GM23248 (cell line): ENCODE measurements at regions not wholly inside any gene's neighbourhood (a gene's known extent, or its start where the extent isn't known, plus 50 kb on each side); places are given as distances from the start of the nearest gene placed in this dataset.

Source experiments
- DNase-seq: peaks from one replicate; pipeline ENCODE4 v3.0.0-alpha.2; 2015
- H2AFZ ChIP-seq: fragments of 200-600 bp; sonication (generic); 2 replicates; pipeline ENCODE4 v1.6.1; 2016; ENCODE audit warnings: antibody characterized with exemption
- H3F3A ChIP-seq: fragments of 200-600 bp; sonication (generic); 2 replicates; pipeline ENCODE4 v1.6.1; 2016; ENCODE audit warnings: mild to moderate bottlenecking, antibody characterized with exemption, mixed run types; ENCODE audit not compliant: insufficient read depth
- H3K27ac ChIP-seq: fragments of 200-600 bp; sonication (generic); 2 replicates; pipeline ENCODE4 v1.5.1; 2016; ENCODE audit warnings: mild to moderate bottlenecking
- H3K27me3 ChIP-seq: fragments of 200-600 bp; sonication (generic); replicated peaks from 2 replicates; pipeline ENCODE4 v1.6.1; 2016; ENCODE audit warnings: mild to moderate bottlenecking; ENCODE audit not compliant: insufficient read depth
- H3K36me3 ChIP-seq: fragments of 200-600 bp; sonication (generic); 2 replicates; pipeline ENCODE4 v1.6.1; 2016; ENCODE audit warnings: low read depth, mild to moderate bottlenecking
- H3K4me1 ChIP-seq: fragments of 200-600 bp; sonication (generic); 2 replicates; pipeline ENCODE4 v1.6.1; 2016; ENCODE audit warnings: mild to moderate bottlenecking; ENCODE audit not compliant: insufficient read depth
- H3K4me2 ChIP-seq: fragments of 200-600 bp; sonication (generic); one replicate; pipeline ENCODE4 v1.6.1; 2016; ENCODE audit warnings: mild to moderate bottlenecking; ENCODE audit not compliant: unreplicated experiment
- H3K4me3 ChIP-seq: fragments of 200-600 bp; sonication (generic); 2 replicates; pipeline ENCODE4 v1.5.1; 2016; ENCODE audit warnings: mild to moderate bottlenecking
- H3K79me2 ChIP-seq: fragments of 200-600 bp; sonication (generic); 2 replicates; pipeline ENCODE4 v1.6.1; 2016; ENCODE audit warnings: mild to moderate bottlenecking; ENCODE audit not compliant: insufficient read depth
- H3K9ac ChIP-seq: fragments of 200-600 bp; sonication (generic); 2 replicates; pipeline ENCODE4 v1.6.1; 2016; ENCODE audit warnings: mild to moderate bottlenecking
- H3K9me2 ChIP-seq: fragments of 200-600 bp; sonication (generic); 2 replicates; pipeline ENCODE4 v1.6.1; 2016; ENCODE audit warnings: mixed run types, mild to moderate bottlenecking, moderate library complexity; ENCODE audit not compliant: insufficient read depth
- H3K9me3 ChIP-seq: fragments of 200-600 bp; sonication (generic); one replicate; pipeline ENCODE4 v1.6.1; 2017; ENCODE audit warnings: low read depth
- H4K20me1 ChIP-seq: fragments of 200-600 bp; sonication (generic); 2 replicates; pipeline ENCODE4 v1.6.0; 2016; ENCODE audit not compliant: insufficient read depth
- EZH2 ChIP-seq: fragments of 200-600 bp; sonication (generic); IDR thresholded peaks from 2 replicates; pipeline ENCODE4 v1.6.1; 2018; ENCODE audit warnings: antibody characterized with exemption, mild to moderate bottlenecking; ENCODE audit not compliant: insufficient read depth, poor library complexity, severe bottlenecking
- EZH2phosphoT487 ChIP-seq: fragments of 200-600 bp; sonication (generic); IDR thresholded peaks from 2 replicates; pipeline ENCODE4 v1.6.1; 2018; ENCODE audit warnings: antibody characterized with exemption, moderate library complexity, mild to moderate bottlenecking, low read depth; ENCODE audit not compliant: insufficient read depth
- WGBS, 2 experiments: methylation state at CpG; one replicate each; pipeline ENCODE4 v1.1.6; 2015 to 2017; ENCODE audit warnings: low lambda C conversion rate in 2 of 2, low coverage in 1 of 2; ENCODE audit errors: missing lambda C conversion rate in 2 of 2; 5-methylcytosine and 5-hydroxymethylcytosine counted together
- in situ Hi-C: fragments of 300-500 bp; cut with MboI; formaldehyde crosslinking; loops from 2 replicates; pipeline ENCODE4 v1.15.0; 2020

GRCh38 chr7:9945131-9945530 lies 1028.5 kb upstream of the PHF14 start:
- Histone ChIP-seq H3K4me1 (no peaks in the 10 kb centered on the region), H3K4me2 (no peak overlapping the region), H4K20me1 (no peaks in the 10 kb centered on the region), H3F3A (no peaks in the 10 kb centered on the region), H3K4me3 (no peak overlapping the region), H2AFZ (no peak overlapping the region), H3K9me2 (no peaks in the 10 kb centered on the region), H3K9me3 (no peaks in the 10 kb centered on the region), H3K9ac (no peak overlapping the region), H3K79me2 (no peaks in the 10 kb centered on the region), H3K36me3 (no peaks in the 10 kb centered on the region), H3K27ac (no peak overlapping the region), H3K27me3 (no peaks in the 10 kb centered on the region)
- in situ Hi-C loops: no loop called here
- no peak for DNase-seq
- TF ChIP-seq EZH2 (no peak), EZH2phosphoT487 (no peak)

DNA sequence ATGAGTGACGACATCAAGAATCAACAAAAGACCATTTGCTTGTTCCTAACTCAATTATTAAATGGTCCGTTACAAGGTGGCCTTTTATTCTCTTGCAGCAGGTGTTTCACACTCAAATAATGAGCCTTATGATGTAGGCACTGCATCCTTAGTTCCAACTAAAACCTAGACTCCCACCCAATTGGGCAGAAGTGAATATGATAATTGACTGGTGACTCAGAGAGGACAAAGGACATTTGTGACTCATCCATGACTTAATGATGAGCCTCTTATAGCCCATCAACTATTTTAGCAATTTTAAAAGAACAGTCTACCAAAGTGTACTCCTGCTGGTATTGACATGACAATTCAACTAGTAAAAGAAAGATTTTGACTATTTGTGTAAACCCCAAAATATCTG lies 1027.8 kb upstream of the PHF14 start:
- H3K9ac ChIP-seq: no peak overlapping the region
- no peaks in the 10 kb centered on the region for H3F3A ChIP-seq
- no peak overlapping the region for H3K4me2 ChIP-seq
- H3K27me3 ChIP-seq: no peaks in the 10 kb centered on the region
- no peak overlapping the region for H2AFZ ChIP-seq
- no peaks in the 10 kb centered on the region for H3K36me3 ChIP-seq
- no peaks in the 10 kb centered on the region for H3K9me2 ChIP-seq
- no peaks in the 10 kb centered on the region for H4K20me1 ChIP-seq
- TF ChIP-seq EZH2 (no peak), EZH2phosphoT487 (no peak)
- H3K4me1 ChIP-seq: no peaks in the 10 kb centered on the region
- H3K79me2 ChIP-seq: no peaks in the 10 kb centered on the region
- DNase-seq: no peak
- no peaks in the 10 kb centered on the region for H3K9me3 ChIP-seq
- no peak overlapping the region for H3K4me3 ChIP-seq
- in situ Hi-C loops: no loop called here
- H3K27ac ChIP-seq: no peak overlapping the region
- 7 to 12% methylated on average over 2 of the region's 2 CpGs for WGBS, 2 experiments

DNA sequence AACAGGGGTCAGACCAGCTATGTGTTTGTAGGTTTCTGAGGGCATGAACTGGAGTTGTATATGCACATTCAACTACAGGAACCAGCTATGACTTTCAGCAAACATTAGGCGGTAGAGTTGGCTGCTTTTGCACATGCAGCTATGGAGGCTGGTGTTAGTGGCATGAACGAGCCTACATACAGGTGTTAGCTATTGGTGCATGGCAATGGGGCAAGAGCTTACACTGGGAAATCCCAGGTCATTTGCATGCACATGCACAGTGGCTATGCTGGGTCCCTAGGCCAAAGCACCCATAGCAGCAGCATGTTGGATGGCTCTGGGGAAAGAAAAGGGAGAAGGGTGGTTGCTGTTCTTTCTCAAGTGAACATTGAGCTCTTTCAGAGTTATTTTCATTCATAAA lies 1018.5 kb upstream of the PHF14 start:
- Histone ChIP-seq H3K9me3 (no peaks in the 10 kb centered on the region), H3K27me3 (no peaks in the 10 kb centered on the region), H3K9ac (no peak overlapping the region), H3K79me2 (no peaks in the 10 kb centered on the region), H3K4me3 (no peak overlapping the region), H3K36me3 (no peaks in the 10 kb centered on the region), H3K4me2 (no peak overlapping the region), H3K4me1 (no peaks in the 10 kb centered on the region), H3F3A (no peaks in the 10 kb centered on the region), H4K20me1 (no peaks in the 10 kb centered on the region), H3K27ac (no peak overlapping the region), H2AFZ (no peak overlapping the region), H3K9me2 (no peaks in the 10 kb centered on the region)
- WGBS, 2 experiments: 12 to 22% methylated on average over 2 of the region's 2 CpGs
- DNase-seq: no peak
- in situ Hi-C loops: no loop called here
- TF ChIP-seq EZH2phosphoT487: no peak
- no peak for TF ChIP-seq EZH2

DNA sequence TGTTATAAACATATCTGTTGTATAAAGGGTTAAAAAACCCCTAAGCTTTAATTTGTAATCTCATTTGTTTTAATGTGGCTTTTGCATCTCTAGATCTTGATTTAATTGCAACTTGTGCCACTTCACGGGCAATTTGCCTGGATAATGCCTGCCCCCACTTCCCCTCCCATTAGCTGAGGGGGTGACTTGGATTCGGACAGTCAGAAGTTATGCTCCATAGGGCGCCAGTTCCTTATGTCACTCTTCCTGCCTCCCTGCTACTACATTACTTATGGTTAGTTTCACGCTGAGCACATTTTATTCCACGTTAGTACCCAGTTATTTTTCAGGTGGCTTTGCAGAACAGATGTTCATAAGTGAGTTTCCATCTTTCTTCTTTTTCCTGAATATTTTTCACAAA lies 1015.2 kb upstream of the PHF14 start:
- Histone ChIP-seq H3K4me3 (no peak overlapping the region), H3K36me3 (no peaks in the 10 kb centered on the region), H3K9me2 (no peaks in the 10 kb centered on the region), H3K27ac (no peak overlapping the region), H4K20me1 (no peaks in the 10 kb centered on the region), H3K27me3 (no peaks in the 10 kb centered on the region), H2AFZ (no peak overlapping the region), H3K79me2 (no peaks in the 10 kb centered on the region), H3K4me2 (no peak overlapping the region), H3K9me3 (no peaks in the 10 kb centered on the region), H3K4me1 (no peaks in the 10 kb centered on the region), H3K9ac (no peak overlapping the region), H3F3A (no peaks in the 10 kb centered on the region)
- no peak for TF ChIP-seq EZH2phosphoT487
- TF ChIP-seq EZH2: no peak
- in situ Hi-C loops: no loop called here
- WGBS, 2 experiments: 5 to 7% methylated on average over 5 of the region's 5 CpGs
- DNase-seq: no peak

- Histone ChIP-seq H3K9me2 (no peaks in the 10 kb centered on the region), H4K20me1 (no peaks in the 10 kb centered on the region), H3K79me2 (no peaks in the 10 kb centered on the region), H3K9ac (no peak overlapping the region), H3K9me3 (no peaks in the 10 kb centered on the region), H2AFZ (no peak overlapping the region), H3K4me1 (no peaks in the 10 kb centered on the region), H3F3A (no peaks in the 10 kb centered on the region), H3K36me3 (no peaks in the 10 kb centered on the region), H3K27me3 (no peaks in the 10 kb centered on the region), H3K4me2 (no peak overlapping the region), H3K4me3 (no peak overlapping the region), H3K27ac (no peak overlapping the region)
- no peak for DNase-seq
- 3 to 4% methylated on average over 3 of the region's 3 CpGs for WGBS, 2 experiments
- TF ChIP-seq EZH2phosphoT487: no peak
- no peak for TF ChIP-seq EZH2
- in situ Hi-C loops: no loop called here
Observed at GRCh38 chr7:9960460-9960859, 1013.2 kb upstream of the PHF14 start.
